AG04449 (cell line): ENCODE measurements at regions not wholly inside any gene's neighbourhood (a gene's known extent, or its start where the extent isn't known, plus 50 kb on each side); places are given as distances from the start of the nearest gene placed in this dataset.
"Not testable (repeated sequence)": the region's sequence is repeated elsewhere in the genome, so short reads cannot be mapped to it uniquely, and the experiment has no call there.

Source experiments
- CTCF ChIA-PET: fragments of 350-600 bp; formaldehyde crosslinking; extraction: SDS; loops from one replicate; lab custom pipeline; 2021; ENCODE audit warnings: antibody characterized with exemption; lab: Yijun Ruan, JAX
- POLR2A ChIA-PET: fragments of 400-600, 350-600 bp; formaldehyde crosslinking; extraction: SDS; loops from one replicate; lab custom pipeline; 2020; ENCODE audit warnings: antibody characterized with exemption, inconsistent platforms; lab: Yijun Ruan, JAX
- DNase-seq: peaks from one replicate; pipeline ENCODE4 v3.0.0-alpha.2; 2010; ENCODE audit warnings: low read depth, low spot score
- H3K4me3 ChIP-seq: 2 replicates; pipeline ENCODE4 v1.5.1; 2011; ENCODE audit warnings: low read depth, mild to moderate bottlenecking, control low read depth, low read length
- TF ChIP-seq, protein P1 (sequence below): IDR thresholded peaks from one replicate; pipeline ENCODE4 v1.5.1; 2011; ENCODE audit warnings: mild to moderate bottlenecking, moderate library complexity, low read length, control low read depth, inconsistent platforms; ENCODE audit not compliant: insufficient read depth; ENCODE audit errors: missing control alignments

DNA sequence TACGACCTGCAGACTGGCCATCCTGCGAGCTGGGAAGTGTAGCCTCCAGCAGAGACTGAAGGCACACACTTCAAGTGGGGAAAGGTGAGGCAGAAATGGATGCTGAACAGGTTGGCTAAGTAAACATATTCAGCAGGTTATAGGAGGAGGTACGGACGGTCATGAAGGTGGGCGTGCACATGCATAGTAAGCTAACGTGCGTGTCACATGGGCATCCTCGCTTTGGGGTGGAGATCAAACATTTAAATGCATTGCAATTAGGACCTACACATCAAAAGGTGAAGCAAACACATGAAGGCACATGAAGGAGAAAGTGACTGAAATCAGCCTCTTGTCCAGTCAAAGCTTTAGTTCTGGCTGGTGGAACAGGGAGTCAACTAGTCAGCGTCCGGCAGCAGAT is 305.6 kb upstream of the EXOC2 start:
- ChIA-PET POLR2A (no interaction called here), CTCF (no interaction called here)
- H3K4me3 ChIP-seq: no peak overlapping the region
- DNase-seq: no peak
- TF ChIP-seq, protein P1, sequence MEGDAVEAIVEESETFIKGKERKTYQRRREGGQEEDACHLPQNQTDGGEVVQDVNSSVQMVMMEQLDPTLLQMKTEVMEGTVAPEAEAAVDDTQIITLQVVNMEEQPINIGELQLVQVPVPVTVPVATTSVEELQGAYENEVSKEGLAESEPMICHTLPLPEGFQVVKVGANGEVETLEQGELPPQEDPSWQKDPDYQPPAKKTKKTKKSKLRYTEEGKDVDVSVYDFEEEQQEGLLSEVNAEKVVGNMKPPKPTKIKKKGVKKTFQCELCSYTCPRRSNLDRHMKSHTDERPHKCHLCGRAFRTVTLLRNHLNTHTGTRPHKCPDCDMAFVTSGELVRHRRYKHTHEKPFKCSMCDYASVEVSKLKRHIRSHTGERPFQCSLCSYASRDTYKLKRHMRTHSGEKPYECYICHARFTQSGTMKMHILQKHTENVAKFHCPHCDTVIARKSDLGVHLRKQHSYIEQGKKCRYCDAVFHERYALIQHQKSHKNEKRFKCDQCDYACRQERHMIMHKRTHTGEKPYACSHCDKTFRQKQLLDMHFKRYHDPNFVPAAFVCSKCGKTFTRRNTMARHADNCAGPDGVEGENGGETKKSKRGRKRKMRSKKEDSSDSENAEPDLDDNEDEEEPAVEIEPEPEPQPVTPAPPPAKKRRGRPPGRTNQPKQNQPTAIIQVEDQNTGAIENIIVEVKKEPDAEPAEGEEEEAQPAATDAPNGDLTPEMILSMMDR: no peak

GRCh38 chr6:996271-996852 is 303.4 kb upstream of the EXOC2 start:
- CTCF ChIA-PET: no interaction called here
- TF ChIP-seq, protein P1: no peak
- H3K4me3 ChIP-seq: no peak overlapping the region
- no peak for DNase-seq
- POLR2A ChIA-PET: no interaction called here

DNA sequence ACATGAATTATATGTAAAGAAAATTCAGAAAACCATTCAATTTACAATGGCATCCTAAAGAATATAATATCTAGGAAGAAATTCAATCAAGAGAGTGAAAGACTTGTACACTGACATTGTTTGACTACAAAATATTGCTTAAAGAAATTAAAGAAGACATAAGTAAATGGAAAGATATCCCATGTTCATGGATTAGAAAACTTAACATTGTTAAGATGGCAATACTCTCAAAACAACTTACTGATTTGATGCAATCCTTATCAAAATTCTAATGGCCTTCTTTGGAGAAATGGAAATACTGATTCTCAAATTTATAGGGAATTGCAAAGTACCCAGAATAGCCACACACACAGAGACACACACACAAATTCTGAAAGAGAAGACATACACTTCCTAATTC is 298.3 kb upstream of the EXOC2 start:
- H3K4me3 ChIP-seq: no peak overlapping the region
- no peak for DNase-seq
- TF ChIP-seq, protein P1: no peak
- ChIA-PET CTCF (no interaction called here), POLR2A (no interaction called here)

DNA sequence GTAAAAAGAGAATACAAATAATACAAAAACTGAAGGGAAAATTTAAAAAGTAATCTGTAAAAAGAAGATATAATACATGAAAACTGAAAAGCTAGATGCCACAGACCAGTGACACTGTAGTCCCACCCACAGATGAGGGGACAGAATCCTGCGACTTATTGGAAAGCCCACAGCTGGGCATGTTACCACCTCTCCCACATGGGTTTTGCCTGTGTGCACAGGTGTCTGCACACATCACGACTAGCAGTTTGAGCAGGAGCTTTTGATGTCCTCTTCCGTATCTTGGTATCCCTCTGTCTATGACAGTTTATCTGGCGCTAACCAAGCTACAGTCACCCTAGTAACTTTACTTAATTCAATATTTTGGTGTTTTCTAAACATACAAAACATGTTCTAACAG is 291.1 kb upstream of the EXOC2 start:
- ChIA-PET POLR2A (no interaction called here), CTCF (interaction anchor here (0.9 to 1.1 kb wide), 2 partner anchors 399 to 413 kb away, joined by 3 read pairs; no protein-coding TSS in a partner anchor)
- no peak overlapping the region for H3K4me3 ChIP-seq
- no peak for DNase-seq
- TF ChIP-seq, protein P1: no peak

- CTCF ChIA-PET: no interaction called here
- TF ChIP-seq, protein P1: no peak
- POLR2A ChIA-PET: no interaction called here
Measured at GRCh38 chr6:978937-979685, 286.2 kb upstream of the EXOC2 start.

GRCh38 chr6:977226-977625 is 284.3 kb upstream of the EXOC2 start:
- CTCF ChIA-PET, DNase-seq, POLR2A ChIA-PET, H3K4me3 ChIP-seq: not testable (repeated sequence)

More at GRCh38 chr6:978937-979685, 286.2 kb upstream of the EXOC2 start:
- DNase-seq: no peak
- no peak overlapping the region for H3K4me3 ChIP-seq
